ENCODE measurements at regions not wholly inside any gene's neighbourhood (a gene's known extent, or its start where the extent isn't known, plus 50 kb on each side); places are given as distances from the start of the nearest gene placed in this dataset.

- TF ChIP-seq CTCF (conservative IDR thresholded peaks at IDR 0.05; ENCODE audit: low read depth, low read length) (no peak), EZH2 (IDR thresholded peaks at IDR 0.05; ENCODE audit: borderline replicate concordance, low read depth, low read length, poor library complexity, severe bottlenecking) (no peak)
These were observed 117.9 kb downstream of the MTPAP start for GRCh38 chr10:30231071-30231652.

All from A673 (cell line).